Thoracic aorta (tissue), 2 donors: ENCODE measurements at regions not wholly inside any gene's neighbourhood (a gene's known extent, or its start where the extent isn't known, plus 50 kb on each side); places are given as distances from the start of the nearest gene placed in this dataset.

Source experiments
- ATAC-seq: fragments of 150-250 bp; one replicate; pipeline ENCODE4 v1.8.0; 2017; ENCODE audit warnings: low read depth; ENCODE audit not compliant: insufficient number of reproducible peaks, low FRiP score
- DNase-seq: peaks from one replicate; pipeline ENCODE4 v3.0.0-alpha.2; 2020; ENCODE audit warnings: low spot score
- H3K27ac ChIP-seq, 2 donors: fragments of 200-600 bp; sonication (generic); 1 replicate in 1 of 2; 2 replicates in 1 of 2; pipeline ENCODE4 v1.5.1; 2016; ENCODE audit warnings: mild to moderate bottlenecking in 2 of 2, moderate library complexity in 2 of 2
- H3K27me3 ChIP-seq: fragments of 200-600 bp; sonication (generic); replicated peaks from 2 replicates; pipeline ENCODE4 v1.6.0; 2016; ENCODE audit warnings: mild to moderate bottlenecking; ENCODE audit not compliant: insufficient read depth
- H3K36me3 ChIP-seq: fragments of 200-600 bp; sonication (generic); one replicate; pipeline ENCODE4 v1.5.1; 2016
- H3K4me1 ChIP-seq, 2 donors: fragments of 200-600 bp; sonication (generic); 1 replicate in 1 of 2; 2 replicates in 1 of 2; pipeline versions ENCODE4 v1.5.1 to v1.6.0; 2016; ENCODE audit warnings: low read depth in 2 of 2, mild to moderate bottlenecking in 1 of 2; ENCODE audit not compliant: control insufficient read depth in 1 of 2
- H3K4me3 ChIP-seq: fragments of 200-600 bp; sonication (generic); 2 replicates; pipeline ENCODE4 v1.5.1; 2016; ENCODE audit warnings: mild to moderate bottlenecking
- H3K9me3 ChIP-seq: fragments of 200-600 bp; sonication (generic); 2 replicates; pipeline ENCODE4 v1.5.1; 2016
- CTCF ChIP-seq: fragments of 200-600 bp; sonication (generic); IDR thresholded peaks from one replicate; pipeline ENCODE4 v1.5.1; 2019; ENCODE audit warnings: antibody characterized with exemption

GRCh38 chr5:103404483-103404882, 145.9 kb downstream of the MACIR start:
- no peak for DNase-seq
- TF ChIP-seq CTCF: no peak
- H3K27ac ChIP-seq: no peak overlapping the region
- no peaks in the 10 kb centered on the region for H3K9me3 ChIP-seq
- no peaks in the 10 kb centered on the region for H3K27me3 ChIP-seq
- no peak for ATAC-seq
- H3K4me3 ChIP-seq: no peak overlapping the region
- H3K4me1 ChIP-seq: peaks cover 0 to 3% of the 10 kb centered on the region in 2 donors
- no peaks in the 10 kb centered on the region for H3K36me3 ChIP-seq

- no peak overlapping the region for H3K27ac ChIP-seq
- no peaks in the 10 kb centered on the region for H3K9me3 ChIP-seq
- ATAC-seq (no peak), DNase-seq (no peak)
- H3K4me3 ChIP-seq: no peak overlapping the region
- no peaks in the 10 kb centered on the region for H3K27me3 ChIP-seq
- no peak for TF ChIP-seq CTCF
- peaks cover 0 to 3% of the 10 kb centered on the region in 2 donors for H3K4me1 ChIP-seq
- H3K36me3 ChIP-seq: no peaks in the 10 kb centered on the region
These were observed 144.3 kb downstream of the MACIR start for GRCh38 chr5:103402851-103403250.

- no peak for TF ChIP-seq CTCF
These were observed 139.4 kb downstream of the MACIR start for GRCh38 chr5:103397739-103398581.

GRCh38 chr5:103394676-103395075, 136.1 kb downstream of the MACIR start:
- Histone ChIP-seq H3K4me3 (no peak overlapping the region), H3K4me1 (no peaks in the 10 kb centered on the region), H3K36me3 (no peaks in the 10 kb centered on the region), H3K27me3 (no peaks in the 10 kb centered on the region), H3K9me3 (no peaks in the 10 kb centered on the region), H3K27ac (no peak overlapping the region)
- DNase-seq (no peak), ATAC-seq (no peak)
- TF ChIP-seq CTCF: no peak

More at GRCh38 chr5:103397739-103398581, 139.4 kb downstream of the MACIR start:
- H3K4me1 ChIP-seq: no peaks in the 10 kb centered on the region
- no peak overlapping the region for H3K4me3 ChIP-seq
- no peak for DNase-seq
- no peaks in the 10 kb centered on the region for H3K36me3 ChIP-seq
- H3K27me3 ChIP-seq: no peaks in the 10 kb centered on the region
- ATAC-seq: no peak
- no peak overlapping the region for H3K27ac ChIP-seq
- H3K9me3 ChIP-seq: no peaks in the 10 kb centered on the region

- Histone ChIP-seq H3K36me3 (no peaks in the 10 kb centered on the region), H3K4me1 (no peaks in the 10 kb centered on the region), H3K9me3 (no peaks in the 10 kb centered on the region), H3K4me3 (no peak overlapping the region), H3K27ac (no peak overlapping the region), H3K27me3 (no peaks in the 10 kb centered on the region)
- ATAC-seq: no peak
- no peak for TF ChIP-seq CTCF
- no peak for DNase-seq
These were observed 134.7 kb downstream of the MACIR start for GRCh38 chr5:103393101-103393754.
